NCI-H748 (cell line): ENCODE measurements at regions not wholly inside any gene's neighbourhood (a gene's known extent, or its start where the extent isn't known, plus 50 kb on each side); places are given as distances from the start of the nearest gene placed in this dataset.

ENCODE experiments used
- DNase-seq: peaks from one replicate; lab custom pipeline; 2025; ENCODE audit not compliant: unreplicated experiment; lab: John Stamatoyannopoulos, UW

- DNase-seq: no peak
These were observed 70.8 kb upstream of the SIM2 start for GRCh38 chr21:36628106-36628505.

GRCh38 chr21:36628761-36629460 is 70.0 kb upstream of the SIM2 start:
- no peak for DNase-seq

DNA sequence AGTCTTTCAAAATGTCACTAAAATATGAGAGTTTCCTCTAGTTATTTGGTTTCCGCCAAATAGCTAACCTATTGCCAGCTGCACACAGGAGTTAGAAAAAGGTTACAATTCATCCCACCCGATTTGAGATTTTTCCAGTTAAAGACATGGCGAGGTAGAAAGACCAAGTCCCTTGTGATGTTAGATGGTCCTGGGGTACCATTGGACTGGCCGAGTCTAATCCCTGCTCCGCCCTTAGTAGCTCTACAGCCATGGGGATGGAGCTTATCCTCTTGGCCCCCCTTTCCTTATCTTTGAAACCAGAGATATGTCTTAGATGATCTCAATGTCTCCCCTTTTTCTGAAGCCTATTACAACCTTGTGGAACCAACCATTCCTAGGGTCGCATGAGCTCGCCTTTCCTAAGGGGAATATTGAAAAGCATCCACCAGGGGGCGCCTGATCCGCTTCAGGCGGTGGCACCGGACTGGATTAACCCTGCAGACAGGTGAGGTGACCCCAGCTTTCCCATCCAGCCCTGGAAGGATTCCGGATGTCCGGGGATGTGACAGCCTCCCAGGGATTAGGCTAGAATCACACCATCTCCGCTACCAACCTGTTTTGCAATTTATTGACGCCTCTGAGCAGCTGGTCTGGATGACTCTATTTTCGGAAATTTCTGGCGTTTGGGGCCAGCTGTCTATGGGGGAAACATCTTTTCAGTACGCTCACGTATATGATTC is 68.3 kb upstream of the SIM2 start:
- DNase-seq: peak; percentile 63

DNA sequence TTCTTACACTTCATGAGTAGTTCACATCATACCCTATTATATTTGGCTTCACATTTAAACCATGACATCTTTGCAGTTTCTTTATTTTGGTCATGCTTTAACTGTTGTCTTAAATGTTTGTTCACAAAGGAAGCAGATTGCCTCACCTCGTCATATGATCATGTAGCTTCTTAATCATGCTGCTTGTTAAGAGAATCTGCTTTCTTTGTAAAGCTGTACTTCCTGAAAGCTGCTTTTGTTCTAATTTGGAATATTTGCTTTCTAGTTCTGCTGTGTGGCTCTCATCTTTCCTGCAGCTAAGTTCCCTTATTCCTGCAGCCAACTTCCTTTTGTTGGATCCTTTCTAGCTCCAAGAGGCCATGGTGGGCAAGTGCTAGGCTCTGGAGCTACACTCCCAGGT is 62.9 kb upstream of the SIM2 start:
- DNase-seq: no peak

DNA sequence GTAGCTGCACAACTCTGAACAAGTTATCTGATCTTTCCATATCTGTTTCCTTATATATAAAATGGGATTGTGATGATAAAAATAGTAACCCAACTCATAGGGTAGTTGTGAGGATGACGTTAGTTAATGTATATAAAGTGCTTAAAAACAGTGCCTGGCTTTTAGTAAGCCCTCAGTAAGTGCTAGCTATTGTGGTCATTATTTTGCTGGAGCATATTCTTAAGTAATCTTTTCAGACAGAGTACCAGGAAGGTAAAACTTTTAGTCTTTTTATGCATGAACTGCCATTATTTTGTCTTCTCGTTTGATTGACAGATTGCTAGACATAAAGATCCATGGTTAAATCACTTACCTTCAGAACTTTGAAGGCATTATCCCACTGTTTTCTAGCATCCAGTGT is 62.5 kb upstream of the SIM2 start:
- no peak for DNase-seq

GRCh38 chr21:36639769-36640168 is 59.1 kb upstream of the SIM2 start:
- no peak for DNase-seq

DNA sequence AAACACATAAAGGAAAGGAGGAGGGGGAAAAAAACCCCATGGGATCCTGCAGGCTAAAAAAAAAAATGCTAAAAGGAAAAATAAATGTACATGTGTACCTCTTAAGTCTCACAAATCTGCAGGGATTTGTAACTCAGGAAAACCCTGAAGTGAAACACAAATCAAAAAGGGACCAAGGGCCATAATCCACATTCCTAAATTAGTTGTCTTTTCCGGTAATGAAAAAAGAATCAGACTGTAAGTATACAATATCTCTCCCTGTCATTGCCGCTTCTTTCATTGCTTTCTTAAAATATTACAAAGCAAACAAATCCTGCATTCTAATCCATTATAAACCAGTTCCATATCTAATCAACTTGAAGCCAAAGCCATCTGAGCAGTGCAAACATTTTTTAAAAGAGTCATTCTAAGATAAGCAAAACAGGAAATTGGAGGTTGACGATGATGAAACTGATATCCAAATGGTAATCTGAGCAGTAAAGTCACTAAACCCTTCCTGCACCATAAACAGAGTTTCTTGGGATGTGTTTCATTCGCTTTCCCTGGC is 58.7 kb upstream of the SIM2 start:
- DNase-seq: no peak

GRCh38 chr21:36640721-36641244 is 58.1 kb upstream of the SIM2 start:
- DNase-seq: no peak

DNA sequence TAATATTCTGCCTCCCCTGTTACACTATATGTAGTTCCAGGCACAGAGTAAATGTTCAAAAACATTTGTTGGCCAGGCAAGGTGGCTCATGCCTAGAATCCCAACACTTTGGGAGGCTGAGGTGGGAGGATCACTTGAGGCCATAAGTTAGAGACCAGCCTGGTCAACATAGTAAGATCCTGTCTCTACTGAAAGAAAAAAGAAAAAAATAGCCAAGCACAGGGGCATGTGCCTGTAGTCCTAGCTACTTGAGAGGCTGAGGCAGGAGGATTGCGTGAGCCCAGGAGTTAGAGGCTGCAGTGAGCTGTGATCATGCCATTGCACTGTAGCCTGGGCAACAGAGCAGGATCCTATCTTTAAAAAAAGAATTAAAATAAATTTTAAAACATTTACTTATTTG is 57.6 kb upstream of the SIM2 start:
- no peak for DNase-seq

DNA sequence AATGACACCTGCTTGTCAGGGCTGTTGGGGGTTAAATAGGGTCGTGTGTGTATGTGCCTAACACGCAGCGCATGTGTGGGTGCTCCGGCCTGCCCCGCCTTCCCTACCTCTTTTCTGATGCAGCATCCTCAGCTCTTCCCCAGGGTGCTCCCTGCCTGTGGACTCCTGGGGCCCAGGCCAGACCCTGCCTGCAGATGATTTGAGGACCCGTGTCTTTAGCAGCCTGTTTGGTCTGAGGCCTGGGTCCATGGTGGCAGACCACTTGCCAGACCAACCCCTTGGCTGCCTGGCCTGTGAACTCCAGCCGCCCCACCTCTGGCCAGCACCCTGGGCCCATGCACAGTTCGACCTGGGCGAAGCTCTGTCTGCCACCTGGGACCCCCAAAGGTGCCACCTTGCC is 57.0 kb upstream of the SIM2 start:
- DNase-seq: no peak

DNA sequence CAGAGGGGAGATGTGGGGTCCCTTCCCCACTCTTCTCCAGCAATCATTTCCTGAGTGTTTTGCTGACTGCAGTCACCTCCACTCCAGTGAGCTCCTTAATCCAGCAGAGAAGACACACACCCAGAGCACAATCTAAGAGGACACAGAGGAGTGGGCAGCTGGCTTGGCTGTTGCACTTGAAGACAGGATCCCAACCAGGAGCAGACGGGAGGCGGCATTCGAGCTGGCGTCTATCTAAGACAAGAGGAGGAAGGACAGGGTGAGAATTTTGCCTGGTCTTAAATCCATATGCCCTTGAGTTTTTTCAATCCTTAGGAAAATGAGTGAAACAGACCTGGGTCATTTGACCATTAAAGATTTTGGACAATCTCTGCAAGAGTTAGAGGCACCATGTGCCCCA is 56.1 kb upstream of the SIM2 start:
- DNase-seq: no peak

GRCh38 chr21:36643374-36644250 is 55.3 kb upstream of the SIM2 start:
- no peak for DNase-seq

DNA sequence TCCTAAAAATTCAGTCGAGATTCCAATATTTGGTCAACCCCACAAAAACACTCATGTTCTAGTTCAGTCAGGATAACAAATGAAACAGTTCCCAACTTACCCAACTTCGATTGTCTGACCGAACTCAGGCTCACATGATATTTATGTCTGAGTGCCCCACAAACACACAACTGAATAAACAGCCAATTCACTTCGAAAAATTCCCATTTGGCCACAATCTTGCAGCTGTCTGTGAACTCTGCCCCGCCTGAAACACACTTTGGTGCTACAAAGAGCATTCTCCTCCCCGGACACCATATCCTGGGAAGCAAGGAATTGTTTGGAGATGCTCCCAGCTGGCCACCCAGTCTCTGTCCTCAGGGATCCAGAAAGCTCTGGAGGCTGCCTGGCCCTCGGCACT is 52.9 kb upstream of the SIM2 start:
- DNase-seq: no peak

DNA sequence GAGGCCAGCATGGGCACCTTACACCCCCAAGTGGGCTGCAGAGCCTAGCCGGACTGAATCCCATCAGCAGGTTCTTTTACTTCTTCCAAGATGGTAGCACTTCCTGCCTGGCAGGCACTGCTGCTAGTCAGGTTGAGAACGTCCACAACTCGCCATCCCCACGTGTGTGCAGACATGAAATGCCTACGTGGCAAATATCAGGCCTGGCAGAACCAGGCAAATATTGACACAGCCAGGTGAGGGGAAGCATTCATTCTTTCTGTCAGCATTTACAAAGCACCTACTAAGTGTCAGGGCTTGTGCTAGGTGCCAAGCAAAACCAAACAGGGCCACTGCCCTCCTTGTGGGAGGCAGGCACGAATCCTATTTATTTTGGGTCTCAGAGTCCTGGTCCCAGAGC is 52.3 kb upstream of the SIM2 start:
- no peak for DNase-seq

DNA sequence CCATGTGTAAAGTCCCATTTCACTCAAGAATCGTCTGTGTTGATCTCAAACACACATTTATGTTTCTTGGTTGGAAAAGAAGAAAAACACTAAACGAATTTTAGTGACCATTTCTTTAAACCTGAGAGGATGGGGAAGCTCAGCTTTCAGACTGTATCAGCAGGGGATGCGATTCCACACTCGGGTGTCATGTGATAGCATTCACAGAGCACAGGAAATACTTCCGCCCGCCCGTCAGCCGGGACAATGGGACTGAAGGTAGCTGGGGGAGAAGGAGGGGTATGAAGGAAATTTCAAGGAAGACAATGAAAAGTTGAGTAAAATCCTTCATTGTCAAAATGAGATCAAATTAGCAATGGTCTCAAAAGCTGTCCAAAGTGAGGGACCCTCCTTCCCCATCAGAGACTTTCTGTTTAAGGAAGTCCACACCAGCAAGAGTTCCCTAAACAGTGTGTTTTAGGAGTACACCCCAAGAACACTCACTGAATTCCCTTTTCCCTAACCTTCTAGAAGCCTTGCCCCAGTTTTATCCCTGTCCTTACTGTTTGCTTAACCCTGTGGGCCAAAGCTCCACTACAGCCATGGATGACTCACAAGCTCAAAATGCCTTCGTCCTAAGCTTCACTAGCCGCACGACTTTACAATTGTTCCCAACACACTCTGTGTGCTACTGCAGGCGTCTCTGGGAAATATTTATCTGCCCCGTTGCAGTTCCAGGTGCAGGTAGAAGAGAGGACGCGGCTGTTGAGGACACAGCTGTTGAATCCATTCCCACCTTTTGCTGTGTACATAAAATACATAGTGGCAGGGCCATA is 51.4 kb upstream of the SIM2 start:
- peak; percentile 35 for DNase-seq
